PC-9 (cell line): ENCODE measurements at regions not wholly inside any gene's neighbourhood (a gene's known extent, or its start where the extent isn't known, plus 50 kb on each side); places are given as distances from the start of the nearest gene placed in this dataset.

Experiments
- CTCF ChIP-seq: fragments of 200-600 bp; sonication (generic); conservative IDR thresholded peaks from 2 replicates; pipeline ENCODE4 v1.6.1; 2017; ENCODE audit warnings: mixed run types, antibody characterized with exemption, mild to moderate bottlenecking, moderate library complexity
- EZH2 ChIP-seq: fragments of 200-600 bp; sonication (generic); IDR thresholded peaks from 2 replicates; pipeline ENCODE4 v1.8.0; 2017; ENCODE audit warnings: antibody characterized with exemption, low read depth

- no peak for TF ChIP-seq CTCF
- no peak for TF ChIP-seq EZH2
Observed at GRCh38 chrX:44619039-44619438, 76.4 kb upstream of the FUNDC1 start.
